PC-3 (cell line): ENCODE measurements at regions not wholly inside any gene's neighbourhood (a gene's known extent, or its start where the extent isn't known, plus 50 kb on each side); places are given as distances from the start of the nearest gene placed in this dataset.

ENCODE experiments used
- ATAC-seq: fragments of 200-7000 bp; cut with Tn5 transposase; 2 replicates; pipeline ENCODE4 v1.9.1; 2020; ENCODE audit warnings: mild to moderate bottlenecking, moderate library complexity
- BruUV-seq: library from RNA; stranded (reverse); fragments of 400-500 nt; replicated peaks from 2 replicates; lab custom pipeline; 2021; lab: Mats Ljungman, UMichigan
- CTCF ChIA-PET: fragments of 300-600 bp; sonication (Branson Sonifier 250); formaldehyde crosslinking; loops from one replicate; lab custom pipeline; 2022; ENCODE audit warnings: antibody characterized with exemption; lab: Charles Lee
- POLR2A ChIA-PET: fragments of 300-600 bp; sonication (Branson Sonifier 250); formaldehyde crosslinking; loops from one replicate; lab custom pipeline; 2022; ENCODE audit warnings: antibody characterized with exemption; ENCODE audit not compliant: unreplicated experiment; lab: Charles Lee
- DNase-seq: peaks from one replicate; pipeline ENCODE4 v3.0.0-alpha.2; 2015
- H2AFZ ChIP-seq: fragments of 300-600 bp; sonication (generic); 2 replicates; pipeline ENCODE4 v1.6.0; 2016; ENCODE audit warnings: antibody characterized with exemption, low read length
- H3F3A ChIP-seq: fragments of 300-600 bp; sonication (generic); one replicate; pipeline ENCODE4 v1.6.0; 2017; ENCODE audit warnings: antibody characterized with exemption, low read length, control low read depth, mild to moderate bottlenecking; ENCODE audit not compliant: unreplicated experiment
- H3K27ac ChIP-seq: fragments of 300-600 bp; sonication (generic); 2 replicates; pipeline ENCODE4 v1.5.1; 2016; ENCODE audit warnings: mild to moderate bottlenecking, low read length
- H3K27me3 ChIP-seq: fragments of 300-600 bp; sonication (generic); 2 replicates; pipeline ENCODE4 v1.6.1; 2016; ENCODE audit warnings: low read length, mixed read lengths
- H3K36me3 ChIP-seq: fragments of 300-600 bp; sonication (generic); 2 replicates; pipeline ENCODE4 v1.6.1; 2016; ENCODE audit warnings: low read depth, mixed run types, low read length, mixed read lengths
- H3K4me1 ChIP-seq: fragments of 300-600 bp; sonication (generic); 2 replicates; pipeline ENCODE4 v1.5.1; 2016; ENCODE audit warnings: low read length; ENCODE audit not compliant: insufficient read depth
- H3K4me2 ChIP-seq: fragments of 300-600 bp; sonication (generic); 2 replicates; pipeline ENCODE4 v1.6.0; 2016; ENCODE audit warnings: low read length
- H3K4me3 ChIP-seq: fragments of 300-600 bp; sonication (generic); 2 replicates; pipeline ENCODE4 v1.5.1; 2016; ENCODE audit warnings: mild to moderate bottlenecking, low read length, mixed read lengths
- H3K79me2 ChIP-seq: fragments of 300-600 bp; sonication (generic); 2 replicates; pipeline ENCODE4 v1.6.1; 2017; ENCODE audit warnings: low read length, mixed read lengths
- H3K9ac ChIP-seq: fragments of 300-600 bp; sonication (generic); 2 replicates; pipeline ENCODE4 v1.6.0; 2016; ENCODE audit warnings: mild to moderate bottlenecking, low read length
- H3K9me2 ChIP-seq: fragments of 300-600 bp; sonication (generic); replicated peaks from 2 replicates; pipeline ENCODE4 v1.6.1; 2016; ENCODE audit warnings: mixed run types, low read length, mixed read lengths
- H3K9me3 ChIP-seq: fragments of 300-600 bp; sonication (generic); 2 replicates; pipeline ENCODE4 v1.6.1; 2016; ENCODE audit warnings: low read length, mixed read lengths
- H4K20me1 ChIP-seq: fragments of 300-600 bp; sonication (generic); 2 replicates; pipeline ENCODE4 v1.6.1; 2016; ENCODE audit warnings: low read length, mixed read lengths
- CTCF ChIP-seq: fragments of 300-600 bp; sonication (generic); conservative IDR thresholded peaks from 2 replicates; pipeline ENCODE4 v1.5.1; 2017; ENCODE audit warnings: antibody characterized with exemption, low read depth, mild to moderate bottlenecking, low read length
- EZH2 ChIP-seq: fragments of 300-600 bp; sonication (generic); IDR thresholded peaks from one replicate; pipeline ENCODE4 v1.6.1; 2017; ENCODE audit warnings: antibody characterized with exemption, mild to moderate bottlenecking, low read length; ENCODE audit not compliant: unreplicated experiment
- EZH2phosphoT487 ChIP-seq: fragments of 300-600 bp; sonication (generic); IDR thresholded peaks from 2 replicates; pipeline ENCODE4 v1.6.1; 2018; ENCODE audit warnings: mild to moderate bottlenecking, antibody characterized with exemption, low read length, borderline replicate concordance
- intact Hi-C: fragments of 100-400 bp; cut with micrococcal nuclease; formaldehyde crosslinking; loops from 2 replicates; pipeline ENCODE4 v1.9.0; 2023

- no peaks in the 10 kb centered on the region for H3K9me2 ChIP-seq
- CTCF ChIA-PET: interaction anchor here (0.5 kb wide), 1 partner anchor 77 kb away, joined by 7 read pairs; no protein-coding TSS in a partner anchor
- H4K20me1 ChIP-seq: no peaks in the 10 kb centered on the region
- H3K9me3 ChIP-seq: no peaks in the 10 kb centered on the region
- peaks cover 54% of the 10 kb centered on the region for H3K27me3 ChIP-seq
- TF ChIP-seq EZH2phosphoT487: no peak
- TF ChIP-seq EZH2: no peak
- no peak for TF ChIP-seq CTCF
- DNase-seq: no peak
- no peak overlapping the region for H3K9ac ChIP-seq
- no TSS peak for BruUV-seq
- ATAC-seq: no peak
- intact Hi-C loops: no loop called here
- H3K79me2 ChIP-seq: no peaks in the 10 kb centered on the region
- H3K4me1 ChIP-seq: no peaks in the 10 kb centered on the region
- POLR2A ChIA-PET: no interaction called here
- H3K4me3 ChIP-seq: no peak overlapping the region
- no peak overlapping the region for H3K4me2 ChIP-seq
- H3K27ac ChIP-seq: no peak overlapping the region
- H3K36me3 ChIP-seq: no peaks in the 10 kb centered on the region
- no peak overlapping the region for H2AFZ ChIP-seq
- no peaks in the 10 kb centered on the region for H3F3A ChIP-seq
These were observed 140.0 kb upstream of the POU2AF2 start for GRCh38 chr11:111105566-111105965.

DNA sequence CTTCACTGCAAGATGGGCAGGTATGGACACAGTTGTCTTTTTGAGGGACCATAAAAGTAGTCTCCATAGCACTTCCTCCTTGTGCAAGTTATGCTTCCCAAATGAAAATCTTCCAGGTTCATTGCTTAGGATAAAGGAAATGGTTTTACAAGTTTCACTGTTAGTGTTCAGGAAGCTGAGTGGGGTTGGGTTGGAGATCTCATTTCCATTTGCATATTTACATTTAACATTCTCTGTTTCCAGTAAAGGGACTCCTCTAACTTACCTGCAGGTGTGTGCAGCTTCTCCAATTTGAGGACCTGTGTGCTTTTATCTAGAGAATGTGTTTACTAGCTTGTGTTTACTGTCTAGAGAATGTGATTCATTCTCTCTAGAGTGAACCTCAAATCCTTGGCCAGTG, 141.3 kb upstream of the POU2AF2 start:
- H3K27ac ChIP-seq: no peak overlapping the region
- H3K4me2 ChIP-seq: no peak overlapping the region
- H3K4me3 ChIP-seq: no peak overlapping the region
- no peak for ATAC-seq
- CTCF ChIA-PET: no interaction called here
- no peak overlapping the region for H2AFZ ChIP-seq
- H4K20me1 ChIP-seq: no peaks in the 10 kb centered on the region
- no peaks in the 10 kb centered on the region for H3K9me2 ChIP-seq
- no peaks in the 10 kb centered on the region for H3K9me3 ChIP-seq
- no peaks in the 10 kb centered on the region for H3K79me2 ChIP-seq
- H3K9ac ChIP-seq: no peak overlapping the region
- no peaks in the 10 kb centered on the region for H3K4me1 ChIP-seq
- no peaks in the 10 kb centered on the region for H3K36me3 ChIP-seq
- intact Hi-C loops: no loop called here
- DNase-seq: no peak
- BruUV-seq: no TSS peak
- H3K27me3 ChIP-seq: peaks cover 56% of the 10 kb centered on the region
- no peaks in the 10 kb centered on the region for H3F3A ChIP-seq
- TF ChIP-seq EZH2 (no peak), EZH2phosphoT487 (no peak), CTCF (no peak)
- POLR2A ChIA-PET: no interaction called here

DNA sequence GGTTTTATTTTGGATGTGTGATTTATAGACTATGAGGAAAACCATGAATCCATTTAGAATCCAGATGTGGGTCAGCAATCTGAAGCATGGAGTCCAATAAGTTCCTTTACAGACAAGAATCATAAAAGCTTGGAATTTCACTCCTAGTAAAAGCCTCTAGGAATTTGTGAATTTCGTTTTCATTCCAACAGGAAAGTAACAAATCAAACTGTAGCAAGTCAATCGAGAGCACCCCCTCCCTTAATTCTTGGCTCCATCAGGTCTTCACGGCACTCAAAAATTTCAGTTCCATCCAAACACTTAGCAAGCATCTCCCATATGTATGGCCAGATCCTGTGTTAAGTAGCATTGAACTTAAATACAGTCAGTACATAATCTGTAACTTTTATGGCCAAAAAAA, 143.6 kb upstream of the POU2AF2 start:
- no peak for ATAC-seq
- Histone ChIP-seq H3K36me3 (no peaks in the 10 kb centered on the region), H3K4me2 (no peak overlapping the region), H3F3A (no peaks in the 10 kb centered on the region), H3K27me3 (peaks cover 61% of the 10 kb centered on the region), H3K27ac (no peak overlapping the region), H3K9ac (no peak overlapping the region), H3K79me2 (no peaks in the 10 kb centered on the region), H2AFZ (no peak overlapping the region), H3K4me1 (no peaks in the 10 kb centered on the region), H3K9me3 (no peaks in the 10 kb centered on the region), H4K20me1 (no peaks in the 10 kb centered on the region), H3K9me2 (no peaks in the 10 kb centered on the region), H3K4me3 (no peak overlapping the region)
- no peak for DNase-seq
- POLR2A ChIA-PET: no interaction called here
- intact Hi-C loops: no loop called here
- TF ChIP-seq EZH2: no peak
- TF ChIP-seq EZH2phosphoT487: no peak
- TF ChIP-seq CTCF: no peak
- BruUV-seq: no TSS peak
- CTCF ChIA-PET: no interaction called here
